Caco-2 (cell line): ENCODE measurements at regions not wholly inside any gene's neighbourhood (a gene's known extent, or its start where the extent isn't known, plus 50 kb on each side); places are given as distances from the start of the nearest gene placed in this dataset.

Experiments used
- BruUV-seq: library from RNA; stranded (reverse); fragments of 400-500 nt; replicated peaks from 2 replicates; lab custom pipeline; 2021; lab: Mats Ljungman, UMichigan
- CTCF ChIA-PET: fragments of 300-600 bp; sonication (Branson Sonifier 250); formaldehyde crosslinking; loops from one replicate; lab custom pipeline; 2022; ENCODE audit warnings: antibody characterized with exemption; lab: Charles Lee
- POLR2A ChIA-PET: fragments of 300-600 bp; sonication (Branson Sonifier 250); formaldehyde crosslinking; loops from one replicate; lab custom pipeline; 2022; ENCODE audit warnings: antibody characterized with exemption; lab: Charles Lee
- DNase-seq, 2 experiments: peaks; one replicate each; pipeline versions ENCODE4 v3.0.0 to v3.0.0-alpha.2; 2020 to 2022
- H3K27me3 ChIP-seq: replicated peaks from 2 replicates; pipeline ENCODE4 v1.6.0; 2011; ENCODE audit warnings: low read length; ENCODE audit not compliant: control insufficient read depth, insufficient read depth
- H3K36me3 ChIP-seq: 2 replicates; pipeline ENCODE4 v1.5.1; 2011; ENCODE audit warnings: low read length; ENCODE audit not compliant: control insufficient read depth, insufficient read depth
- H3K4me1 ChIP-seq: fragments of 250-450 bp; sonication (Bioruptor Pico); 2 replicates; pipeline ENCODE4 v1.5.1; 2020; ENCODE audit warnings: mild to moderate bottlenecking
- H3K4me3 ChIP-seq: 2 replicates; pipeline ENCODE4 v1.5.1; 2011; ENCODE audit warnings: low read depth, mild to moderate bottlenecking, control low read depth, low read length
- H3K9me3 ChIP-seq: fragments of 250-450 bp; sonication (Bioruptor Pico); 2 replicates; pipeline ENCODE4 v1.5.1; 2020; ENCODE audit warnings: mild to moderate bottlenecking, moderate library complexity
- H3K27ac Mint-ChIP-seq: one replicate; pipeline ENCODE4 v1.8.0; 2022; ENCODE audit warnings: mixed read lengths; ENCODE audit not compliant: unreplicated experiment
- H3K27me3 Mint-ChIP-seq: one replicate; pipeline ENCODE4 v1.8.0; 2022; ENCODE audit warnings: mixed read lengths; ENCODE audit not compliant: insufficient read depth, unreplicated experiment
- H3K36me3 Mint-ChIP-seq: one replicate; pipeline ENCODE4 v1.8.0; 2022; ENCODE audit warnings: mild to moderate bottlenecking, mixed read lengths; ENCODE audit not compliant: insufficient read depth, unreplicated experiment
- H3K4me1 Mint-ChIP-seq: one replicate; pipeline ENCODE4 v1.8.0; 2022; ENCODE audit warnings: low read depth, mixed read lengths; ENCODE audit not compliant: unreplicated experiment
- H3K4me3 Mint-ChIP-seq: one replicate; pipeline ENCODE4 v1.8.0; 2022; ENCODE audit warnings: mild to moderate bottlenecking, moderate library complexity, mixed read lengths; ENCODE audit not compliant: unreplicated experiment
- H3K9me3 Mint-ChIP-seq: one replicate; pipeline ENCODE4 v1.8.0; 2022; ENCODE audit warnings: mixed read lengths; ENCODE audit not compliant: unreplicated experiment
- intact Hi-C: fragments of 100-400 bp; cut with micrococcal nuclease; formaldehyde crosslinking; loops from one replicate; pipeline ENCODE4 v1.10.0; 2022; ENCODE audit not compliant: unreplicated experiment
- TF ChIP-seq, protein P1 (sequence below), 2 experiments: fragments of 200-600 bp in 1 of 2; IDR thresholded peaks; 1 replicate in 1 of 2; 2 replicates in 1 of 2; pipeline versions ENCODE4 v1.5.1 to v1.8.0; 2011 to 2022; ENCODE audit warnings: antibody characterized with exemption in 1 of 2, control low read depth in 1 of 2, inconsistent platforms in 1 of 2, low read depth in 1 of 2, low read length in 1 of 2, mild to moderate bottlenecking in 1 of 2, moderate library complexity in 1 of 2; ENCODE audit not compliant: insufficient read depth in 1 of 2, severe bottlenecking in 1 of 2, unreplicated experiment in 1 of 2

DNA sequence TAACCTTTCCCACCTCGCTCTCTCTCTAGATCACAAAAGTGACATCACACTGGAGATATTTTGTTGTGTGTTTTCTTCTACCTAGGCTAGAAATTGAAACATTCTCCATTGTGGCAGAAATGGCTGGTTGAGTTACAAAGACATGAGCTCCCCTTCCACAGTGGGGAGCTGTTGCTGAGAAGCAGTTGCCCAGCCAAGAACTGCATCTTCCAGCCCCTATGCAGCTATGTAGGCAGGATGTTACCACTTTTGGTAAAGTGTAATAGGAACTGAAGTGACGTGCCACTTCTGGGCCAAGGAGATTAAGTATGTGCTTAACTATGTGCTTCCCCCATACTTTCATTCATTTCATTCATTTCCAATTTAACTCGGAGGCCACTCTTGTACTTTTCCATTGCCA lies 138.7 kb upstream of the E2F7 start:
- Mint-ChIP-seq H3K36me3 (no peaks in the 10 kb centered on the region), H3K27ac (no peak overlapping the region), H3K4me3 (no peak overlapping the region), H3K9me3 (no peaks in the 10 kb centered on the region), H3K4me1 (no peaks in the 10 kb centered on the region), H3K27me3 (no peaks in the 10 kb centered on the region)
- ChIA-PET CTCF (no interaction called here), POLR2A (no interaction called here)
- no TSS peak for BruUV-seq
- intact Hi-C loops: loop anchor here (1.0 kb wide), 1 partner anchor 481 kb away; no protein-coding TSS in a partner anchor
- Histone ChIP-seq H3K4me3 (no peak overlapping the region), H3K27me3 (no peaks in the 10 kb centered on the region), H3K4me1 (no peaks in the 10 kb centered on the region), H3K9me3 (no peaks in the 10 kb centered on the region), H3K36me3 (no peaks in the 10 kb centered on the region)
- DNase-seq: peak in 1 of 2 experiments; percentile 10
- TF ChIP-seq, protein P1, sequence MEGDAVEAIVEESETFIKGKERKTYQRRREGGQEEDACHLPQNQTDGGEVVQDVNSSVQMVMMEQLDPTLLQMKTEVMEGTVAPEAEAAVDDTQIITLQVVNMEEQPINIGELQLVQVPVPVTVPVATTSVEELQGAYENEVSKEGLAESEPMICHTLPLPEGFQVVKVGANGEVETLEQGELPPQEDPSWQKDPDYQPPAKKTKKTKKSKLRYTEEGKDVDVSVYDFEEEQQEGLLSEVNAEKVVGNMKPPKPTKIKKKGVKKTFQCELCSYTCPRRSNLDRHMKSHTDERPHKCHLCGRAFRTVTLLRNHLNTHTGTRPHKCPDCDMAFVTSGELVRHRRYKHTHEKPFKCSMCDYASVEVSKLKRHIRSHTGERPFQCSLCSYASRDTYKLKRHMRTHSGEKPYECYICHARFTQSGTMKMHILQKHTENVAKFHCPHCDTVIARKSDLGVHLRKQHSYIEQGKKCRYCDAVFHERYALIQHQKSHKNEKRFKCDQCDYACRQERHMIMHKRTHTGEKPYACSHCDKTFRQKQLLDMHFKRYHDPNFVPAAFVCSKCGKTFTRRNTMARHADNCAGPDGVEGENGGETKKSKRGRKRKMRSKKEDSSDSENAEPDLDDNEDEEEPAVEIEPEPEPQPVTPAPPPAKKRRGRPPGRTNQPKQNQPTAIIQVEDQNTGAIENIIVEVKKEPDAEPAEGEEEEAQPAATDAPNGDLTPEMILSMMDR (IDR thresholded peaks at IDR 0.05; ENCODE audit: insufficient read depth in 1 of 2, low read depth in 1 of 2, low read length in 1 of 2, severe bottlenecking in 1 of 2, unreplicated experiment in 1 of 2): no peak

DNA sequence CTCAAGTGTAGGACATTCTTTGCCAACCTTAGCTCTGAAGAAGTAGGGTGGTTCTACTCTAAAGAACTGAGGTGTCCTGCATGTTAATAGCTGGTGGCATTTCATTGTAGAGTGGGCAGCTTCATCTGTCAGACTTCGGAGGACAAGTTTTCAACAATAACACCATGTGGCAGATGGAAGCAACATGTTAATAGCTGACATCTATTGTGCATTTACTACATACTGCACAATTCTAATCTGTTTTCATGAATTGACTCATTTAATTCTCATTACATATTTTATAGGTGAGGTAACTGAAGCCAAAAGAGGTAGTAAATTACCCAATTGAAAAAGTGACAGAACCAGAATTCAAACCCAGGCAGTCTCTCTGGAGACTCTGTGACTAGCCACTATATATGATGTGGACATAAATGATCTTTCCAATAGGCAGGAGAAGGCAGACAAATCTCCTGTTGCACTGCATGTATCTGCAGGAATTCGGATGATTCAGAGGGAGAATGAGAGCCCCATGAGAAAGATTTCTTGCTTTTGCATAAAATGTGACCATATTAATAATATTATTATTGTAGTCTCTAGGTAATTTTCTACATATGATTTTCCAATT lies 137.2 kb upstream of the E2F7 start:
- ChIA-PET CTCF (no interaction called here), POLR2A (no interaction called here)
- H3K4me3 ChIP-seq: no peak overlapping the region
- H3K27me3 Mint-ChIP-seq: no peaks in the 10 kb centered on the region
- DNase-seq: no peak
- TF ChIP-seq, protein P1 (IDR thresholded peaks at IDR 0.05; ENCODE audit: insufficient read depth in 1 of 2, low read depth in 1 of 2, low read length in 1 of 2, severe bottlenecking in 1 of 2, unreplicated experiment in 1 of 2): no peak
- H3K36me3 ChIP-seq: no peaks in the 10 kb centered on the region
- H3K27ac Mint-ChIP-seq: no peak overlapping the region
- no peak overlapping the region for H3K4me3 Mint-ChIP-seq
- no peaks in the 10 kb centered on the region for H3K4me1 Mint-ChIP-seq
- no peaks in the 10 kb centered on the region for H3K4me1 ChIP-seq
- no peaks in the 10 kb centered on the region for H3K9me3 ChIP-seq
- H3K36me3 Mint-ChIP-seq: no peaks in the 10 kb centered on the region
- no peaks in the 10 kb centered on the region for H3K9me3 Mint-ChIP-seq
- intact Hi-C loops: no loop called here
- BruUV-seq: no TSS peak
- H3K27me3 ChIP-seq: no peaks in the 10 kb centered on the region

DNA sequence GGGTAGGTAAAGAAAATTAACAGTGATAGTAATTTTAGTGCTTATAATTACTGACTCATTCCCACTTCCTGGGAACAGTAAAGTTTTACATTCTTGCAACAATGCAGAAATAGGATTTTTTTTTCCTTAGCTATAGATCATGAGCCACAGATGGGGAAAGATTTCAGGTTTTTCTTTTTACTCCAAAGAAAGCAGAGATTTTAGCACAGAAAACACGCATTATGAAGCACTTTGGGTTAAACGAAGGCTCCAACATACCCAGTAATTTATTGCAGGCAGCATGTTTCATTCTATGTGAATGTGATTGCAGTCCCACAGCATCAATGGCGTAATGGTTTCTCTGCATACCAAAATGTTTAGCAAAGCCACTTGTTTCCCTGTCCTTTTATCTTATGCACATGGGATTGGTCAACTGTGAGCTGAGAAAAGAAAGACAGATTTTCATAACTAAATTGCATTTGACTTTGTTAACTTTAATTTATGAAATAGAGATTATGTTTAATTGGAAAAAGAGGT lies 124.6 kb upstream of the E2F7 start:
- ChIA-PET CTCF (no interaction called here), POLR2A (no interaction called here)
- no peaks in the 10 kb centered on the region for H3K4me1 ChIP-seq
- Mint-ChIP-seq H3K4me1 (no peaks in the 10 kb centered on the region), H3K9me3 (no peaks in the 10 kb centered on the region), H3K27me3 (peaks cover 8% of the 10 kb centered on the region), H3K27ac (no peak overlapping the region), H3K36me3 (no peaks in the 10 kb centered on the region), H3K4me3 (no peak overlapping the region)
- TF ChIP-seq, protein P1 (IDR thresholded peaks at IDR 0.05; ENCODE audit: insufficient read depth in 1 of 2, low read depth in 1 of 2, low read length in 1 of 2, severe bottlenecking in 1 of 2, unreplicated experiment in 1 of 2): no peak
- BruUV-seq: no TSS peak
- DNase-seq: no peak
- intact Hi-C loops: no loop called here
- no peaks in the 10 kb centered on the region; the same call in 1 of the 2 replicates for H3K27me3 ChIP-seq
- no peak overlapping the region for H3K4me3 ChIP-seq
- H3K9me3 ChIP-seq: no peaks in the 10 kb centered on the region
- H3K36me3 ChIP-seq: no peaks in the 10 kb centered on the region
